ENCODE measurements at regions not wholly inside any gene's neighbourhood (a gene's known extent, or its start where the extent isn't known, plus 50 kb on each side); places are given as distances from the start of the nearest gene placed in this dataset.

DNA sequence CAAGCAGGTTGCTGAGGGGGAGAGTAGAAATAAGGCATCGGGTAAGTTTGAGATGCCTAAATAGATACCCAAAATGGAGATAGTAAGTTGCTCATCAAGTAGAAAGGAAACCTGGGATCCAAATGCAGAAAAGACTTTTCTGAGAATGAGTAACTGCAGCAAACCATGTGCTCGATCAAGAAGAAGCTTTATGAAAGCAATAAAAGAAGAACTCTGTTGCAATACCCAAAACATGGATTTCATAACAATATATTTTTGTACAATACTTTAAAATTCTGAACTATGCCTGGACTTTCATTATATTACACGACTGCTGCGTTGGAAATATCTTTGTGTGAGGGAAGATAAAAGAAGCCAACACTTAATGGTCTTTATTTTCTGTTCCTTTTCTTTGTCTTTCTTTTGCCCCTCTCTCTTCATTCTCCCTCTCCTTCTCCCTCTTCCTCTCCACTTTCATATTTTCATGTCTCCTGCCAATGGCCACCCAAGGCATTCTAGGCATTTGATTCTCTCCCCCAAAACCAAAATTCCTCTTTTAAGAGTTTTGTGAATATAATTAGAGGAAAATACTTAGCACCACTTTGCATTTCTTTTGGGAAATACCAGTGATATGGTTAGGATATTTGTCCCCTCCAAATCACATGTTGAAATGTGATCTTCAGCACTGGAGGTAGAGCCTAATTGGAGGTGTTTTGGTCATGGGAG lies 257.6 kb downstream of the MREG start:
- H3K36me3 ChIP-seq (ENCODE audit: control insufficient read depth, insufficient read depth, low read length): no peaks in the 10 kb centered on the region
- peaks cover 11% of the 10 kb centered on the region for H3K4me1 ChIP-seq (ENCODE audit: control insufficient read depth, insufficient read depth, low read length, poor library complexity, severe bottlenecking)
- H3K4me3 ChIP-seq (ENCODE audit: extremely low read depth, insufficient read depth, low read length, poor library complexity, severe bottlenecking): no peak overlapping the region
- 100% methylated on average over 1 of the region's 4 CpGs for WGBS, 2 experiments (ENCODE audit: insufficient coverage in 2 of 2)
- H3K9me3 ChIP-seq (ENCODE audit: control insufficient read depth, low read length): peaks cover 5% of the 10 kb centered on the region
- no peak overlapping the region for H3K27ac ChIP-seq (ENCODE audit: low read depth, low read length, severe bottlenecking)

DNA sequence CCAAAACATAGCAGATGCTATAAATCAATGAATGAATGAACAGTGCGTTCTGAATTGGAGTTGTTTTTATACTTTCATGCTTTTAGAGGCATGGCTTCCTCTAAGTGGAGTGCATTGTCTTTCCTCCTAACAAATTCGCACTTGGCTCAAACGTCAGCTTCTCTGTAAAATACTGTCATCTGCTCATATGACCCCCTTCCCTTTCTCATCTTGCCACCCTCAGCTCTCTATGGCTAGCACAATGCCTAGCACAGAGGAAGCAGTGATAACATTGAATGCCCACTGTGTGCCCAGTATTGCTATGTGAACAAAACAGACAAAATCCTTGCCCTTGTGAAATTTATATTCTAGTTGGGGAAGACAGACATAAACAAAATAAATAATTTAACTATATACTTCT lies 258.8 kb downstream of the MREG start:
- Histone ChIP-seq H3K4me1 (ENCODE audit: control insufficient read depth, insufficient read depth, low read length, poor library complexity, severe bottlenecking) (peaks cover 14% of the 10 kb centered on the region), H3K9me3 (ENCODE audit: control insufficient read depth, low read length) (peaks cover 5% of the 10 kb centered on the region), H3K36me3 (ENCODE audit: control insufficient read depth, insufficient read depth, low read length) (no peaks in the 10 kb centered on the region), H3K27ac (ENCODE audit: low read depth, low read length, severe bottlenecking) (no peak overlapping the region), H3K4me3 (ENCODE audit: extremely low read depth, insufficient read depth, low read length, poor library complexity, severe bottlenecking) (no peak overlapping the region)
- 70 to 97% methylated on average over 2 to 3 of the region's 3 CpGs for WGBS, 2 experiments (ENCODE audit: insufficient coverage in 2 of 2)

DNA sequence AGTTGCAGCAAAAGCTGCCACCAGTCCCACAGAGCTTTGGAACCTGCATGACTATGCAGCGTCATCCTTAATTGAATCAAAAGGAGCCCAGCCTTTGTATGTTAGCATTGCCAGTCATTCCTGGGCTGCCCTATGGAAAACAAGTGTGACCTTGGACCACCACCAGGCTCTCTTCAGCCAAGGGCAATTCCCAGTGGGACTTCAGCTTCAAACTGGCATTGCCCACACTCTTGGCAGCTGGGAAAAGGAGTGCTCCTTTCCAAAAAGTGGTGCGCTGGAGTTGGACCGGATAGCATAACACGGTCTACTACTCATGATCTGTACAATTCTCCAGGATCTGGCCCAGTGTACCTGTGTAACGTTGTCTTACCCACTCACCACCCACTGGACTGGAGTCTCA lies 259.5 kb downstream of the MREG start:
- H3K9me3 ChIP-seq (ENCODE audit: control insufficient read depth, low read length): peaks cover 5% of the 10 kb centered on the region
- H3K4me1 ChIP-seq (ENCODE audit: control insufficient read depth, insufficient read depth, low read length, poor library complexity, severe bottlenecking): peaks cover 14% of the 10 kb centered on the region
- 88 to 94% methylated on average over 3 to 4 of the region's 5 CpGs for WGBS, 2 experiments (ENCODE audit: insufficient coverage in 2 of 2)

DNA sequence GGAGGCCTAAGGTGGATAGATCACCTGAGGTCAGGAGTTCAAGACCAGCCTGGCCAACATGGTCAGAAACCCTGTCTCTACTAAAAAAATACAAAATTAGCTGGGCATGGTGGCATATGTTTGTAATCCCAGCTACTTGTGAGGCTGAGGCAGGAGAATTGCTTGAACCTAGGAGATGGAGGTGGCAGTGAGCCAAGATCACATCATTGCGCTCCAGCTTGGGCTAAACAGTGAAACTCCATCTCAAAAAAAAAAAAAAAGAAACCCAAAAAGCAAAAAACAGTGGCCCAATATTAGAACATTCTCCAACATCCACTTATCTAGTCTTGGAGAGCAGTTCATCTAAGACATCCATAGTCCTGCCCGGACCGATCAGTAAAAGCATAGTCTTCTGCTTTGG lies 260.4 kb downstream of the MREG start:
- peaks cover 14% of the 10 kb centered on the region for H3K4me1 ChIP-seq (ENCODE audit: control insufficient read depth, insufficient read depth, low read length, poor library complexity, severe bottlenecking)
- no peaks in the 10 kb centered on the region for H3K36me3 ChIP-seq (ENCODE audit: control insufficient read depth, insufficient read depth, low read length)
- H3K9me3 ChIP-seq (ENCODE audit: control insufficient read depth, low read length): peaks cover 5% of the 10 kb centered on the region
- no peak overlapping the region for H3K27ac ChIP-seq (ENCODE audit: low read depth, low read length, severe bottlenecking)
- no peak overlapping the region for H3K4me3 ChIP-seq (ENCODE audit: extremely low read depth, insufficient read depth, low read length, poor library complexity, severe bottlenecking)
- WGBS, 2 experiments (ENCODE audit: insufficient coverage in 2 of 2): 82 to 93% methylated on average over 2 to 3 of the region's 3 CpGs

More for the DNA sequence above, 259.5 kb downstream of the MREG start:
- H3K27ac ChIP-seq (ENCODE audit: low read depth, low read length, severe bottlenecking): no peak overlapping the region
- H3K4me3 ChIP-seq (ENCODE audit: extremely low read depth, insufficient read depth, low read length, poor library complexity, severe bottlenecking): no peak overlapping the region
- H3K36me3 ChIP-seq (ENCODE audit: control insufficient read depth, insufficient read depth, low read length): no peaks in the 10 kb centered on the region

DNA sequence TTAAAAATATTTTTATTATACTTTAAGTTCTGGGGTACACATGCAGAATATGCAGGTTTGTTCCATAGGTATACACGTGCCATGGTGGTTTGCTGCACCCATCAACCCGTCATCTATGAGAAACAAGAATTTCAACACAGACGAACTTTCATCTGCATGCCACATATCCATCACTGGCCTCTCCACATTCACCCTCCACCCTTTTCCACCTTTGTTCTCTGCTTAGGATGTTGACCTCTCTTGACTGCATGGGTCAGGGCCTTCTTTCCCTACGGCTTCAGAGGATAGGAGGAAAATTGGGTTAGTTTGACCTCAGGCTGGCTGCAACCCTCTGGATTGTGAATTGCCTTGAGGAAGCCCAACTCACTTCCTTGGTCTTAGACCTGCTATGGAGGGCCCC lies 260.9 kb downstream of the MREG start:
- H3K27ac ChIP-seq (ENCODE audit: low read depth, low read length, severe bottlenecking): no peak overlapping the region
- H3K4me3 ChIP-seq (ENCODE audit: extremely low read depth, insufficient read depth, low read length, poor library complexity, severe bottlenecking): no peak overlapping the region
- H3K9me3 ChIP-seq (ENCODE audit: control insufficient read depth, low read length): no peaks in the 10 kb centered on the region
- no peaks in the 10 kb centered on the region for H3K36me3 ChIP-seq (ENCODE audit: control insufficient read depth, insufficient read depth, low read length)
- WGBS, 2 experiments (ENCODE audit: insufficient coverage in 2 of 2): 84 to 95% methylated on average over 3 of the region's 4 CpGs
- peaks cover 14% of the 10 kb centered on the region for H3K4me1 ChIP-seq (ENCODE audit: control insufficient read depth, insufficient read depth, low read length, poor library complexity, severe bottlenecking)

DNA sequence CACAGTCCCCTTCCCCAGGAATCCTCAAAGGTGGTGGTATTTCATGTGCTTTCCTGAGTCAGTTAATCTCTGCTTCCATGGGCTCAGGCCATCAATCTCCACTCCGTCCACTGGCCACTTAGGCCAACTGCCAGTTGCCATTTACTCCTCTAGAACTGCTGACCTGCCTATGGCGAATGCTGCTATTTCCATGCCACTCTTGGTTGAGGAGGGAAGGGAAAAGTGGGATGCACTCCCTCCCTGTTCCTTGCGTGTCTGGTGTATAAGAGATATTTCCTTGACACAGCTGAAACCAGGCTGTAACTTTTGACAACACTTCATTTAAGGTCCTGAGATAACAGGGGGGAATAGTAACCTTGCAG lies 261.5 kb downstream of the MREG start:
- WGBS, 2 experiments (ENCODE audit: insufficient coverage in 2 of 2): 65 to 100% methylated on average over 2 of the region's 3 CpGs
- H3K4me1 ChIP-seq (ENCODE audit: control insufficient read depth, insufficient read depth, low read length, poor library complexity, severe bottlenecking): peaks cover 14% of the 10 kb centered on the region
- no peaks in the 10 kb centered on the region for H3K9me3 ChIP-seq (ENCODE audit: control insufficient read depth, low read length)
- H3K4me3 ChIP-seq (ENCODE audit: extremely low read depth, insufficient read depth, low read length, poor library complexity, severe bottlenecking): no peak overlapping the region
- H3K36me3 ChIP-seq (ENCODE audit: control insufficient read depth, insufficient read depth, low read length): no peaks in the 10 kb centered on the region
- no peak overlapping the region for H3K27ac ChIP-seq (ENCODE audit: low read depth, low read length, severe bottlenecking)

DNA sequence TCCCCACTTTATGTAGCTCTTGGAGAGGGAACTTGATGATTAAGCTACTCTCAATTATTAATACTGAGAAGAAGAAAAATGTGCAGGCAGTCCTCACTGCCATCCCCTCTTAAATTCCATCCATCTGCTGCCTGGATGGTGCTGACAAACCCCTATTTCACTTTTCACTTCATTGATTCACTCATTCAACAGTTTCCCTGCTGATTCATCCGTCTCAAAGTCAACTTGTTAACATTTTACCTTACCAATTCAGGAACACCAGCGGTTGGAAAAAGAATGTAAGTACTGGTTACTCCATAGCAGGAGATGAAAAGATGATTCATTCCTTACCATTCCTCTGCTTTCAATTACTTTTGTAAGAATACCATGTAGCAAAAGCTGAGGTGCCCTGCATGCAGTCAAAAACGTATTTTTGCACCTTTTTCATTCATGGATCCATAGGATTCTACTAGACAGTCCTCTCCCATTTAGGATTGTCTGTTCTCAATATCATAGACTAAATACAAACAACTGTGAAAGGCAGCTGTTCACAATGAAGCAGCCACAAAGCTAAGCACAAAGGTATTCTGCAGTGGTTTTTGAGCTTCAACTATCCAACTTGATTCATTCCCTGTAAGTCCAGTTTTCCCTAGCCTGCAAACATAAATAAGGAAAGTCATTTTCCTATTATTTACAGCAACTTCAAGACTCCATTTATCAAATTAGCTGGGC lies 262.0 kb downstream of the MREG start:
- Histone ChIP-seq H3K9me3 (ENCODE audit: control insufficient read depth, low read length) (no peaks in the 10 kb centered on the region), H3K4me1 (ENCODE audit: control insufficient read depth, insufficient read depth, low read length, poor library complexity, severe bottlenecking) (peaks cover 14% of the 10 kb centered on the region), H3K4me3 (ENCODE audit: extremely low read depth, insufficient read depth, low read length, poor library complexity, severe bottlenecking) (no peak overlapping the region), H3K36me3 (ENCODE audit: control insufficient read depth, insufficient read depth, low read length) (no peaks in the 10 kb centered on the region), H3K27ac (ENCODE audit: low read depth, low read length, severe bottlenecking) (no peak overlapping the region)
- 73 to 100% methylated on average over 1 of the region's 3 CpGs for WGBS, 2 experiments (ENCODE audit: insufficient coverage in 2 of 2)

DNA sequence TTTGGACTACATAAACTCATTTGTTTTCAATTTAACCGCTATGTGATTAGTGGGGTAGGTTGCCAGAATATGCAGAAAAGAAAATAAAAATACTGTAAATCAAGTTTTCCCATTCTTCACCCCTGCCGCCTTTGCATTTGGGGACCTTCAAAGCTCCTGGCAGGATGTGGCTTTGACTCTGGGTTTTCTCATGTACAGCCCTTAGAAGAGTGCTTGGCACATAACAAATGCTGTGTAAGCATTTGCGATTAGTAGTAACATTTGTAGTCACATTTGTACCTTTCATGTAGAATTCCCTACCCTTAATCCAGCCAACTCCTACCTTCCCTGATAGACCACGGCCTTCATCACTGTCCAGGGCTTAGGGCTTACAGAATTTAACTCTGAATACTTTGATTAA lies 262.6 kb downstream of the MREG start:
- Histone ChIP-seq H3K36me3 (ENCODE audit: control insufficient read depth, insufficient read depth, low read length) (no peaks in the 10 kb centered on the region), H3K9me3 (ENCODE audit: control insufficient read depth, low read length) (no peaks in the 10 kb centered on the region), H3K4me1 (ENCODE audit: control insufficient read depth, insufficient read depth, low read length, poor library complexity, severe bottlenecking) (peaks cover 14% of the 10 kb centered on the region), H3K27ac (ENCODE audit: low read depth, low read length, severe bottlenecking) (no peak overlapping the region), H3K4me3 (ENCODE audit: extremely low read depth, insufficient read depth, low read length, poor library complexity, severe bottlenecking) (no peak overlapping the region)
- WGBS, 2 experiments (ENCODE audit: insufficient coverage in 2 of 2): 86% methylated on average over 1 of the region's 4 CpGs; no CpG with 5 or more reads in 1 of the 2 experiments

DNA sequence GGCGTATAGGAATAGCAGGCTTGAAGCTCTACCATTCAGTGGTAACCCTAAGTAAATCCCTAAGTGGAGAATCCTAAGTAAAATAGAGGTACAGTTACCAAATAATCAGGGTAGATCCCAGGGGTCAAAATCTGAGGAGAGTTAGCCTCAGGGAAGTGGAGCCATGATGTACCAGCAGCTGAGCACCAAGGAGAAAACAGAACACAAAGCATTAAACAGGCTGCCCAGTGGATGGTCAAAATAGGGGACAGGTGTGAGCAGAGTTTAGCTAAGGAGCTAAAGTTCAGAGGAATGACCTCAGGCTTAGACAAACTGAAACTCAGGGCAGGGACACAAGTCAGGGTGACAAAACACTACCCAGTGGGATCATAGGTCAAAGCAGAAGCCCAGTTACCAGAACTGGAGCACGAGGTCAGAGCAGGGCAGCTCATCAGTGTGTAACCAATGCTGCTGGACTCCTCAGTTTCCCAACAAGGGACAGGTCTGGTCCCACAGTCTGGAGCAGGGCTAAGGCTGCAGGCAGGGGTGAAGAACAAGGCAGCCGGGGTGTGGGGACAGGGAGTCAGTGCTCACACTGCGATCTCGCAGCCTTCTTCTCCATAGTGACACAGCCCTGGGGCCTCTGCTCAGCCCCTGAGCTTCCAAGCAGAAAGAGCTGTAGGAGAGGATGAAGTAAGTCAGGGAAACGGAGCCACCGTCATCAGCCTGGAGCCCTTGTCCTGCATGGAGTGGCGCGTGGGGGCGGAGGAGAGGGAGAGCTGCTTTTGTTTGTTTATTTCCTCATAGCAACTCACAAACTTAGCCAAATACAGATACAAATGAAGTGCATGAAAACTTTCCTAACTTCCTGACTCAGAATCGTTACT lies 264.0 kb downstream of the MREG start:
- H3K9me3 ChIP-seq (ENCODE audit: control insufficient read depth, low read length): no peaks in the 10 kb centered on the region
- WGBS, 2 experiments (ENCODE audit: insufficient coverage in 2 of 2): 87 to 95% methylated on average over 6 of the region's 11 CpGs
- peaks cover 14% of the 10 kb centered on the region for H3K4me1 ChIP-seq (ENCODE audit: control insufficient read depth, insufficient read depth, low read length, poor library complexity, severe bottlenecking)
- no peaks in the 10 kb centered on the region for H3K36me3 ChIP-seq (ENCODE audit: control insufficient read depth, insufficient read depth, low read length)
- no peak overlapping the region for H3K27ac ChIP-seq (ENCODE audit: low read depth, low read length, severe bottlenecking)
- no peak overlapping the region for H3K4me3 ChIP-seq (ENCODE audit: extremely low read depth, insufficient read depth, low read length, poor library complexity, severe bottlenecking)

DNA sequence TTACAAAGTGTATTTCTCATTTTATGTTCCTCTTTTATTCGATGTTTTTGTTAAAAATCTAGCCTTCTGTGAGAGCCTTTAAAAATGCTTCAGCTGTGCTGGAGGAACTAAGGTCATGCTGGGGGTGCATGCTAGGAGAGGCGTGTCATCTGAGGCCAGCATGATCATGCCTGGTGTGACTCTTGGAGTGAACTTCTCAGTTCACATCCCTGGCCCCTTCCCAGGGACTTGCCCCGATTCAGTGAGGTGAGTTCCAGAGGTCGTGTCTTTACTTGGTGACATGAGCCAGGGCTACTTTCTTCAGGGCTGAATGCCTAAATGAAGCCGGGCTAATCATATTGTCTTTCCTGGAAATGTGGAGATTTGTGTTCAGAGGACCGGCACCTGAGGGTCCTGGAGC lies 264.9 kb downstream of the MREG start:
- no peaks in the 10 kb centered on the region for H3K36me3 ChIP-seq (ENCODE audit: control insufficient read depth, insufficient read depth, low read length)
- H3K4me3 ChIP-seq (ENCODE audit: extremely low read depth, insufficient read depth, low read length, poor library complexity, severe bottlenecking): no peak overlapping the region
- peaks cover 14% of the 10 kb centered on the region for H3K4me1 ChIP-seq (ENCODE audit: control insufficient read depth, insufficient read depth, low read length, poor library complexity, severe bottlenecking)
- no peak overlapping the region for H3K27ac ChIP-seq (ENCODE audit: low read depth, low read length, severe bottlenecking)
- WGBS, 2 experiments (ENCODE audit: insufficient coverage in 2 of 2): 60 to 100% methylated on average over 3 to 4 of the region's 6 CpGs
- no peaks in the 10 kb centered on the region for H3K9me3 ChIP-seq (ENCODE audit: control insufficient read depth, low read length)
